ENCODE measurements at regions not wholly inside any gene's neighbourhood (a gene's known extent, or its start where the extent isn't known, plus 50 kb on each side); places are given as distances from the start of the nearest gene placed in this dataset.

DNA sequence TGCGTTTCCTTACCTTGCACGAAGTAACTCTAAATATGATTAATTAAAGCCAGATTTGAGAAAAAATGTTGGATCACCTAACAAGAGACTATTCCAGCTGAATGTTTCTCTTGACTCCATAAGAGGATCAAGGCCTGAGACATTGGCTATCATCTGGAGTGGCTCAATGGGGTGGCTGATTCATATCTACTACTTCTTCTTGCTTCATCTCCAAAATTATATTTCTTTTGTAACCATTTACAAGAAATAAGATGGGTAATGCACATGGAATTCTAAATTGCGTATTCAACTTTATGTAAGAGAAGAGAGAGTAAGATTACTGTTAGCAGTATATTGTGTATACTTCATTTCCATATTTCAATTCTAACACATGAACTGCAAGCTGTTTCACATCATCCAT, 819.0 kb upstream of the EYS start:
- no peak for TF ChIP-seq EZH2phosphoT487 (IDR thresholded peaks at IDR 0.05; ENCODE audit: borderline replicate concordance, low read length)
- TF ChIP-seq, protein P1, sequence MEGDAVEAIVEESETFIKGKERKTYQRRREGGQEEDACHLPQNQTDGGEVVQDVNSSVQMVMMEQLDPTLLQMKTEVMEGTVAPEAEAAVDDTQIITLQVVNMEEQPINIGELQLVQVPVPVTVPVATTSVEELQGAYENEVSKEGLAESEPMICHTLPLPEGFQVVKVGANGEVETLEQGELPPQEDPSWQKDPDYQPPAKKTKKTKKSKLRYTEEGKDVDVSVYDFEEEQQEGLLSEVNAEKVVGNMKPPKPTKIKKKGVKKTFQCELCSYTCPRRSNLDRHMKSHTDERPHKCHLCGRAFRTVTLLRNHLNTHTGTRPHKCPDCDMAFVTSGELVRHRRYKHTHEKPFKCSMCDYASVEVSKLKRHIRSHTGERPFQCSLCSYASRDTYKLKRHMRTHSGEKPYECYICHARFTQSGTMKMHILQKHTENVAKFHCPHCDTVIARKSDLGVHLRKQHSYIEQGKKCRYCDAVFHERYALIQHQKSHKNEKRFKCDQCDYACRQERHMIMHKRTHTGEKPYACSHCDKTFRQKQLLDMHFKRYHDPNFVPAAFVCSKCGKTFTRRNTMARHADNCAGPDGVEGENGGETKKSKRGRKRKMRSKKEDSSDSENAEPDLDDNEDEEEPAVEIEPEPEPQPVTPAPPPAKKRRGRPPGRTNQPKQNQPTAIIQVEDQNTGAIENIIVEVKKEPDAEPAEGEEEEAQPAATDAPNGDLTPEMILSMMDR (conservative IDR thresholded peaks at IDR 0.05; ENCODE audit: low read depth, low read length): no peak
